K562 (cell line): ENCODE measurements at regions not wholly inside any gene's neighbourhood (a gene's known extent, or its start where the extent isn't known, plus 50 kb on each side); places are given as distances from the start of the nearest gene placed in this dataset.

Experiments
- ATAC-seq: fragments of 200-7000 bp; cut with Tn5 transposase; 3 replicates; pipeline ENCODE4 v1.9.1; 2020; ENCODE audit warnings: moderate library complexity
- BruUV-seq: library from RNA; stranded (reverse); fragments of 400-500 nt; replicated peaks from 2 replicates; lab custom pipeline; 2021; lab: Mats Ljungman, UMichigan
- CTCF ChIA-PET: fragments of 300-600 bp; formaldehyde crosslinking; extraction: SDS; loops from one replicate; lab custom pipeline; 2021; ENCODE audit warnings: low intra/inter-chr PET ratio; lab: Yijun Ruan, JAX
- POLR2A ChIA-PET: fragments of 300-600, 350-650 bp; sonication (Branson Sonifier 250); formaldehyde crosslinking; extraction: SDS; loops from one replicate; lab custom pipeline; 2021; ENCODE audit warnings: antibody characterized with exemption, inconsistent platforms; lab: Yijun Ruan, JAX
- DNase-seq, 4 experiments: peaks; one replicate each; pipeline versions ENCODE4 v3.0.0 to v3.0.0-alpha.2; 2011 to 2018; ENCODE audit warnings: low spot score in 3 of 4, mixed read lengths in 3 of 4; ENCODE audit errors: extremely low read depth in 1 of 4
- FAIRE-seq: peaks from 2 replicates; lab custom pipeline; 2011; peaks lifted over from hg19 to GRCh38; lab: Jason Lieb, UNC
- H2AFZ ChIP-seq: 2 replicates; pipeline ENCODE4 v1.6.0; 2011; ENCODE audit warnings: low read depth, low read length, control low read depth, inconsistent platforms
- H3K27ac ChIP-seq: fragments of 200-600 bp; 3 replicates; pipeline ENCODE4 v1.8.0; 2011; ENCODE audit warnings: low read depth, mild to moderate bottlenecking, control low read depth, inconsistent platforms, low read length, moderate library complexity, mixed read lengths; ENCODE audit errors: extremely low read depth
- H3K27me3 ChIP-seq, 2 experiments: fragments of 300-600 bp in 1 of 2; 2 replicates in 1 of 2; 3 replicates in 1 of 2; pipeline versions ENCODE4 v1.6.0 to v1.8.0; 2011; ENCODE audit warnings: inconsistent platforms in 2 of 2, low read length in 2 of 2, mild to moderate bottlenecking in 1 of 2, mixed read lengths in 1 of 2, moderate library complexity in 1 of 2; ENCODE audit not compliant: control insufficient read depth in 2 of 2, insufficient read depth in 2 of 2
- H3K36me3 ChIP-seq: fragments of 300-600 bp; 3 replicates; pipeline ENCODE4 v1.8.0; 2011; ENCODE audit warnings: mild to moderate bottlenecking, low read length, inconsistent platforms; ENCODE audit not compliant: control insufficient read depth, insufficient read depth
- H3K4me1 ChIP-seq, 2 experiments: fragments of 200-600 bp in 1 of 2; replicated peaks in 1 of 2; 2 replicates in 1 of 2; 3 replicates in 1 of 2; pipeline versions ENCODE4 v1.5.1 to v1.8.0; 2011; ENCODE audit warnings: inconsistent platforms in 2 of 2, low read length in 2 of 2, mild to moderate bottlenecking in 1 of 2, mixed read lengths in 1 of 2, moderate library complexity in 1 of 2; ENCODE audit not compliant: control insufficient read depth in 2 of 2, insufficient read depth in 2 of 2
- H3K4me2 ChIP-seq: 2 replicates; pipeline ENCODE4 v1.6.1; 2011; ENCODE audit warnings: low read length, control low read depth, inconsistent platforms, mixed read lengths; ENCODE audit not compliant: insufficient read depth
- H3K4me3 ChIP-seq: fragments of 200-600 bp; sonication (generic), shearing (Covaris generic); 2 replicates; pipeline ENCODE4 v1.5.1; 2016; ENCODE audit warnings: control low read depth, inconsistent platforms
- H3K79me2 ChIP-seq: fragments of 200-600 bp; 3 replicates; pipeline ENCODE4 v1.8.0; 2011; ENCODE audit warnings: low read length, inconsistent platforms; ENCODE audit not compliant: control insufficient read depth, insufficient read depth
- H3K9ac ChIP-seq, 2 experiments: 2 replicates each; pipeline versions ENCODE4 v1.6.0 to v1.6.1; 2011; ENCODE audit warnings: low read depth in 2 of 2, low read length in 2 of 2, control low read depth in 1 of 2, inconsistent platforms in 1 of 2, mild to moderate bottlenecking in 1 of 2, mixed read lengths in 1 of 2; ENCODE audit not compliant: insufficient read depth in 1 of 2
- H3K9me1 ChIP-seq: one replicate; pipeline ENCODE4 v1.6.0; 2011; ENCODE audit warnings: inconsistent platforms, mild to moderate bottlenecking, low read length, moderate library complexity; ENCODE audit not compliant: control insufficient read depth, insufficient read depth
- H3K9me3 ChIP-seq: replicated peaks from 2 replicates; pipeline ENCODE4 v1.5.1; 2011; ENCODE audit warnings: low read depth, low read length, inconsistent platforms; ENCODE audit not compliant: control insufficient read depth, insufficient read depth
- H4K20me1 ChIP-seq: replicated peaks from 2 replicates; pipeline ENCODE4 v1.6.1; 2011; ENCODE audit warnings: low read length, inconsistent platforms, mixed read lengths; ENCODE audit not compliant: control insufficient read depth, insufficient read depth
- GTF2B ChIP-seq: IDR thresholded peaks from 2 replicates; pipeline ENCODE4 v1.6.1; 2011; ENCODE audit not compliant: insufficient read length; ENCODE audit errors: extremely low read depth
- HSF4 ChIP-seq: fragments of 250-450 bp; sonication (Bioruptor Pico); IDR thresholded peaks from 2 replicates; pipeline ENCODE4 v2.1.2; 2022; ENCODE audit warnings: mild to moderate bottlenecking, moderate library complexity, borderline replicate concordance
- JUND ChIP-seq, 2 experiments: IDR thresholded peaks; 2 replicates in 1 of 2; 3 replicates in 1 of 2; pipeline ENCODE4 v1.6.1; 2011; ENCODE audit warnings: borderline replicate concordance in 2 of 2, low read depth in 2 of 2, low read length in 2 of 2, improper control_type of control experiment in 1 of 2, missing biosample characterization in 1 of 2, missing genetic modification characterization in 1 of 2, missing genetic modification reagents in 1 of 2
- OTX1 ChIP-seq: fragments of 450-650 bp; formaldehyde crosslinking; IDR thresholded peaks from 2 replicates; pipeline ENCODE4 v1.4.0; 2022; ENCODE audit warnings: mild to moderate bottlenecking
- SIX5 ChIP-seq, 2 experiments: IDR thresholded peaks; 2 replicates each; pipeline ENCODE4 v1.6.1; 2011; ENCODE audit warnings: low read length in 2 of 2, borderline replicate concordance in 1 of 2, low read depth in 1 of 2, mild to moderate bottlenecking in 1 of 2, moderate library complexity in 1 of 2; ENCODE audit not compliant: insufficient read depth in 1 of 2
- STAT5A ChIP-seq: IDR thresholded peaks from 2 replicates; pipeline ENCODE4 v1.6.1; 2012; ENCODE audit warnings: low read length, inconsistent platforms, borderline replicate concordance
- USF2 ChIP-seq: sonication (generic); formaldehyde crosslinking; IDR thresholded peaks from 2 replicates; pipeline ENCODE4 v1.5.0; 2020; ENCODE audit warnings: missing genetic modification reagents
- ZNF143 ChIP-seq: sonication (generic); formaldehyde crosslinking; IDR thresholded peaks from 2 replicates; pipeline ENCODE4 v1.9.0; 2022; ENCODE audit warnings: mild to moderate bottlenecking, missing genetic modification reagents
- in situ Hi-C: fragments of 300-500 bp; cut with MboI; formaldehyde crosslinking; loops from 4 replicates; pipeline ENCODE4 v1.15.0; 2018; ENCODE audit warnings: inconsistent platforms, mixed read lengths
- intact Hi-C: fragments of 100-400 bp; cut with micrococcal nuclease; formaldehyde crosslinking; loops from 2 replicates; pipeline ENCODE4 v1.14.2; 2022
- TF ChIP-seq, protein P1 (sequence below): fragments of 450-650 bp; IDR thresholded peaks from 2 replicates; pipeline ENCODE4 v1.6.1; 2014; ENCODE audit warnings: low read depth, mild to moderate bottlenecking, moderate library complexity, borderline replicate concordance
- TF ChIP-seq, protein P2 (sequence below): fragments of 450-650 bp; formaldehyde crosslinking; IDR thresholded peaks from 2 replicates; pipeline ENCODE4 v1.4.0; 2020; ENCODE audit warnings: mild to moderate bottlenecking
- TF ChIP-seq, protein P3 (sequence below): fragments of 250-450 bp; sonication (Bioruptor Pico); IDR thresholded peaks from 2 replicates; pipeline ENCODE4 v1.4.0; 2020; ENCODE audit warnings: borderline replicate concordance

DNA sequence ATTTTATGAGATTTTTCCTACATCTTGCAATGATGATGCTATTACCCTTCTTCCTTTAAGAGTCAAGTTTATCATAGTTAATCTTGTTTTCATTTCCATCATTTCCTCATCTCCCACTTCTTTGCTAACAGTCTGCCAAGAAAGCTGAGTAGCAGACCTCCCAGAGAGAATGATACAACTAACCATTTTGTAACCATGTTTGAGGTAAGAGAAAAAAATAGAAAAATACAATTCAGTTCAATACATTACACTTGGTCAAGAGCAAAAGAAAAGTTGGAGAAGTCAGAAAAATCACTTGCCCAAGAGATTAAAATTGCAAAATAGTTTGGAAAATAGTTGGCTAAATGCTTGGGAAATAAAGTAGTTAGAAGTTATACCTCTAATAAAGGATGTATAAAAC, 154.4 kb downstream of the ABCA8 start:
- H3K9ac ChIP-seq = no peak overlapping the region
- no peaks in the 10 kb centered on the region for H3K27me3 ChIP-seq
- H3K9me1 ChIP-seq = no peaks in the 10 kb centered on the region
- no peaks in the 10 kb centered on the region for H3K9me3 ChIP-seq
- H3K79me2 ChIP-seq = no peaks in the 10 kb centered on the region
- intact Hi-C loops (no loop called here), in situ Hi-C loops (no loop called here)
- no peak overlapping the region for H2AFZ ChIP-seq
- FAIRE-seq (no peak), DNase-seq (no peak), ATAC-seq (no peak)
- TF ChIP-seq USF2 (CRISPR knock-in tag) = no peak
- no peak for TF ChIP-seq JUND (IDR thresholded peaks at IDR 0.05; ENCODE audit: borderline replicate concordance, low read depth, low read length)
- TF ChIP-seq JUND (tag; IDR thresholded peaks at IDR 0.05; ENCODE audit: borderline replicate concordance, low read depth, low read length) = no peak
- no peak for TF ChIP-seq GTF2B
- TF ChIP-seq SIX5 (IDR thresholded peaks at IDR 0.05; ENCODE audit: borderline replicate concordance in 1 of 2, insufficient read depth in 1 of 2, low read depth in 1 of 2, low read length in 2 of 2) = no peak
- no peak for TF ChIP-seq STAT5A
- no peak for TF ChIP-seq HSF4 (CRISPR knock-in tag)
- no peak for TF ChIP-seq OTX1 (CRISPR knock-in tag)
- no peak for TF ChIP-seq ZNF143
- TF ChIP-seq, protein P1, sequence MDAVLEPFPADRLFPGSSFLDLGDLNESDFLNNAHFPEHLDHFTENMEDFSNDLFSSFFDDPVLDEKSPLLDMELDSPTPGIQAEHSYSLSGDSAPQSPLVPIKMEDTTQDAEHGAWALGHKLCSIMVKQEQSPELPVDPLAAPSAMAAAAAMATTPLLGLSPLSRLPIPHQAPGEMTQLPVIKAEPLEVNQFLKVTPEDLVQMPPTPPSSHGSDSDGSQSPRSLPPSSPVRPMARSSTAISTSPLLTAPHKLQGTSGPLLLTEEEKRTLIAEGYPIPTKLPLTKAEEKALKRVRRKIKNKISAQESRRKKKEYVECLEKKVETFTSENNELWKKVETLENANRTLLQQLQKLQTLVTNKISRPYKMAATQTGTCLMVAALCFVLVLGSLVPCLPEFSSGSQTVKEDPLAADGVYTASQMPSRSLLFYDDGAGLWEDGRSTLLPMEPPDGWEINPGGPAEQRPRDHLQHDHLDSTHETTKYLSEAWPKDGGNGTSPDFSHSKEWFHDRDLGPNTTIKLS = no peak
- TF ChIP-seq, protein P2, sequence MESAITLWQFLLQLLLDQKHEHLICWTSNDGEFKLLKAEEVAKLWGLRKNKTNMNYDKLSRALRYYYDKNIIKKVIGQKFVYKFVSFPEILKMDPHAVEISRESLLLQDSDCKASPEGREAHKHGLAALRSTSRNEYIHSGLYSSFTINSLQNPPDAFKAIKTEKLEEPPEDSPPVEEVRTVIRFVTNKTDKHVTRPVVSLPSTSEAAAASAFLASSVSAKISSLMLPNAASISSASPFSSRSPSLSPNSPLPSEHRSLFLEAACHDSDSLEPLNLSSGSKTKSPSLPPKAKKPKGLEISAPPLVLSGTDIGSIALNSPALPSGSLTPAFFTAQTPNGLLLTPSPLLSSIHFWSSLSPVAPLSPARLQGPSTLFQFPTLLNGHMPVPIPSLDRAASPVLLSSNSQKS = no peak
- TF ChIP-seq, protein P3, sequence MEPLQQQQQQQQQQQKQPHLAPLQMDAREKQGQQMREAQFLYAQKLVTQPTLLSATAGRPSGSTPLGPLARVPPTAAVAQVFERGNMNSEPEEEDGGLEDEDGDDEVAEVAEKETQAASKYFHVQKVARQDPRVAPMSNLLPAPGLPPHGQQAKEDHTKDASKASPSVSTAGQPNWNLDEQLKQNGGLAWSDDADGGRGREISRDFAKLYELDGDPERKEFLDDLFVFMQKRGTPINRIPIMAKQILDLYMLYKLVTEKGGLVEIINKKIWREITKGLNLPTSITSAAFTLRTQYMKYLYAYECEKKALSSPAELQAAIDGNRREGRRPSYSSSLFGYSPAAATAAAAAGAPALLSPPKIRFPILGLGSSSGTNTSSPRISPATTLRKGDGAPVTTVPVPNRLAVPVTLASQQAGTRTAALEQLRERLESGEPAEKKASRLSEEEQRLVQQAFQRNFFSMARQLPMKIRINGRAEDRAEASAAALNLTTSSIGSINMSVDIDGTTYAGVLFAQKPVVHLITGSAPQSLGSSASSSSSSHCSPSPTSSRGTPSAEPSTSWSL (CRISPR knock-in tag) = no peak
- BruUV-seq = no TSS peak
- POLR2A ChIA-PET = no interaction called here
- no peak overlapping the region for H3K4me3 ChIP-seq
- CTCF ChIA-PET = no interaction called here
- H4K20me1 ChIP-seq = no peaks in the 10 kb centered on the region
- no peak overlapping the region for H3K4me2 ChIP-seq
- no peaks in the 10 kb centered on the region for H3K36me3 ChIP-seq
- no peak overlapping the region for H3K27ac ChIP-seq
- no peaks in the 10 kb centered on the region for H3K4me1 ChIP-seq
